HL-60 (cell line): ENCODE measurements at regions not wholly inside any gene's neighbourhood (a gene's known extent, or its start where the extent isn't known, plus 50 kb on each side); places are given as distances from the start of the nearest gene placed in this dataset.

Experiments
- DNase-seq, 2 experiments: peaks; one replicate each; pipeline ENCODE4 v3.0.0-alpha.2; 2010 to 2020; ENCODE audit warnings: low read depth in 1 of 2, low spot score in 1 of 2
- H3K27ac ChIP-seq: fragments of 250-450 bp; sonication (Bioruptor Pico); replicated peaks from 2 replicates; pipeline ENCODE4 v1.5.1; 2020; ENCODE audit warnings: mild to moderate bottlenecking, moderate library complexity
- H3K27me3 ChIP-seq: fragments of 250-450 bp; sonication (Bioruptor Pico); 2 replicates; pipeline ENCODE4 v1.5.1; 2021; ENCODE audit warnings: mild to moderate bottlenecking, moderate library complexity; ENCODE audit not compliant: insufficient read depth, poor library complexity, severe bottlenecking
- H3K4me3 ChIP-seq: replicated peaks from 2 replicates; pipeline ENCODE4 v1.5.1; 2011; ENCODE audit warnings: mild to moderate bottlenecking, control low read depth, low read length; ENCODE audit not compliant: insufficient read depth
- CTCF ChIP-seq: IDR thresholded peaks from one replicate; pipeline ENCODE4 v1.5.1; 2011; ENCODE audit warnings: low read length, control low read depth, inconsistent platforms; ENCODE audit not compliant: insufficient read depth
- GABPA ChIP-seq: IDR thresholded peaks from 2 replicates; pipeline ENCODE4 v1.6.1; 2012; ENCODE audit warnings: low read depth
- POLR2AphosphoS5 ChIP-seq: IDR thresholded peaks from 2 replicates; pipeline ENCODE4 v1.6.1; 2012; ENCODE audit warnings: low read depth
- SPI1 ChIP-seq: IDR thresholded peaks from 2 replicates; pipeline ENCODE4 v1.6.1; 2012; ENCODE audit warnings: low read depth, mild to moderate bottlenecking, borderline replicate concordance
- TF ChIP-seq, protein P1 (sequence below): IDR thresholded peaks from 2 replicates; pipeline ENCODE4 v1.6.1; 2012; ENCODE audit warnings: low read depth; ENCODE audit not compliant: insufficient replicate concordance

- H3K4me3 ChIP-seq: no peak overlapping the region
- no peaks in the 10 kb centered on the region for H3K27me3 ChIP-seq
- DNase-seq: no peak
- no peak overlapping the region for H3K27ac ChIP-seq
- TF ChIP-seq SPI1: no peak
- TF ChIP-seq CTCF: no peak
- no peak for TF ChIP-seq GABPA
- TF ChIP-seq, protein P1, sequence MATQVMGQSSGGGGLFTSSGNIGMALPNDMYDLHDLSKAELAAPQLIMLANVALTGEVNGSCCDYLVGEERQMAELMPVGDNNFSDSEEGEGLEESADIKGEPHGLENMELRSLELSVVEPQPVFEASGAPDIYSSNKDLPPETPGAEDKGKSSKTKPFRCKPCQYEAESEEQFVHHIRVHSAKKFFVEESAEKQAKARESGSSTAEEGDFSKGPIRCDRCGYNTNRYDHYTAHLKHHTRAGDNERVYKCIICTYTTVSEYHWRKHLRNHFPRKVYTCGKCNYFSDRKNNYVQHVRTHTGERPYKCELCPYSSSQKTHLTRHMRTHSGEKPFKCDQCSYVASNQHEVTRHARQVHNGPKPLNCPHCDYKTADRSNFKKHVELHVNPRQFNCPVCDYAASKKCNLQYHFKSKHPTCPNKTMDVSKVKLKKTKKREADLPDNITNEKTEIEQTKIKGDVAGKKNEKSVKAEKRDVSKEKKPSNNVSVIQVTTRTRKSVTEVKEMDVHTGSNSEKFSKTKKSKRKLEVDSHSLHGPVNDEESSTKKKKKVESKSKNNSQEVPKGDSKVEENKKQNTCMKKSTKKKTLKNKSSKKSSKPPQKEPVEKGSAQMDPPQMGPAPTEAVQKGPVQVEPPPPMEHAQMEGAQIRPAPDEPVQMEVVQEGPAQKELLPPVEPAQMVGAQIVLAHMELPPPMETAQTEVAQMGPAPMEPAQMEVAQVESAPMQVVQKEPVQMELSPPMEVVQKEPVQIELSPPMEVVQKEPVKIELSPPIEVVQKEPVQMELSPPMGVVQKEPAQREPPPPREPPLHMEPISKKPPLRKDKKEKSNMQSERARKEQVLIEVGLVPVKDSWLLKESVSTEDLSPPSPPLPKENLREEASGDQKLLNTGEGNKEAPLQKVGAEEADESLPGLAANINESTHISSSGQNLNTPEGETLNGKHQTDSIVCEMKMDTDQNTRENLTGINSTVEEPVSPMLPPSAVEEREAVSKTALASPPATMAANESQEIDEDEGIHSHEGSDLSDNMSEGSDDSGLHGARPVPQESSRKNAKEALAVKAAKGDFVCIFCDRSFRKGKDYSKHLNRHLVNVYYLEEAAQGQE: no peak
- no peak for TF ChIP-seq POLR2AphosphoS5
These were observed 130.2 kb downstream of the TMA16 start for GRCh38 chr4:163624727-163625126.

DNA sequence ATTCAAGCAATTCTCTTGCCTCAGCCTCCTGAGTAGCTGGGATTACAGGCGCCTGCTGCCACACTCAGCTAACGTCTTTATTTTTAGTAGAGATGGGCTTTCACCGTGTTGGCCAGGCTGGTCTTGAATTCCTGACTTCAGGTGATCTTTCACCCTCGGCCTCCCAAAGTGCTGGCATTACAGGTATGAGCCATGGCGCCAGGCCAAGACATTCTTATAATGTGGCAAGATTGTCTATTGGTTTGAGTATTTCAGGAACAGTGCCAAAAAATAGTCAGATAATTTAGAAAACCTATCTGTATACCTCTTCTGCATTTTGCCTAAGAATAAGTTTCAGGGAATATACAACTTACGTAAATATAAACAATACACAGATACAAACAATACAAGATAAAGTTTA lies 136.8 kb downstream of the TMA16 start:
- H3K27ac ChIP-seq: no peak overlapping the region
- TF ChIP-seq SPI1 (no peak), POLR2AphosphoS5 (no peak), GABPA (no peak), CTCF (no peak)
- TF ChIP-seq, protein P1: no peak
- DNase-seq: no peak
- no peaks in the 10 kb centered on the region for H3K27me3 ChIP-seq
- H3K4me3 ChIP-seq: no peak overlapping the region

- no peak for TF ChIP-seq SPI1
- no peak for TF ChIP-seq GABPA
- TF ChIP-seq POLR2AphosphoS5: no peak
- no peak for TF ChIP-seq CTCF
- TF ChIP-seq, protein P1: no peak
- Histone ChIP-seq H3K4me3 (no peak overlapping the region), H3K27me3 (no peaks in the 10 kb centered on the region), H3K27ac (no peak overlapping the region)
- no peak for DNase-seq
These were observed 144.4 kb downstream of the TMA16 start for GRCh38 chr4:163638909-163639308.
